Keratinocyte (primary cell): ENCODE measurements at regions not wholly inside any gene's neighbourhood (a gene's known extent, or its start where the extent isn't known, plus 50 kb on each side); places are given as distances from the start of the nearest gene placed in this dataset.

Experiments used
- CTCF ChIP-seq, 3 experiments: IDR thresholded peaks in 1 of 3; conservative IDR thresholded peaks in 1 of 3; optimal IDR thresholded peaks in 1 of 3; 2 replicates in 2 of 3; 3 replicates in 1 of 3; pipeline versions ENCODE3 to v1.5.1; 2011; ENCODE audit warnings: low read length in 3 of 3, mild to moderate bottlenecking in 3 of 3, moderate library complexity in 2 of 3, control low read depth in 1 of 3, inconsistent platforms in 1 of 3; ENCODE audit not compliant: insufficient read depth in 2 of 3; ENCODE audit errors: extremely low read depth in 1 of 3
- EZH2 ChIP-seq: IDR thresholded peaks from one replicate; pipeline ENCODE4 v1.6.1; 2012; ENCODE audit warnings: inconsistent platforms, mild to moderate bottlenecking, low read length, moderate library complexity

- TF ChIP-seq CTCF (optimal IDR thresholded peaks at IDR 0.05 in 1 of 3, IDR thresholded peaks at IDR 0.05 in 1 of 3, conservative IDR thresholded peaks at IDR 0.05 in 1 of 3; ENCODE audit: extremely low read depth in 1 of 3, insufficient read depth in 2 of 3, low read length in 3 of 3) (no peak), EZH2 (no peak)
Observed at GRCh38 chr5:74120585-74120984, 494.6 kb downstream of the ARHGEF28 start.
